Neutrophil (primary cell): ENCODE measurements at regions not wholly inside any gene's neighbourhood (a gene's known extent, or its start where the extent isn't known, plus 50 kb on each side); places are given as distances from the start of the nearest gene placed in this dataset.

ENCODE experiments used
- H3K27ac ChIP-seq: fragments of 200-600 bp; sonication (generic); 2 replicates; pipeline ENCODE4 v1.5.1; 2016; ENCODE audit warnings: mild to moderate bottlenecking, moderate library complexity
- H3K27me3 ChIP-seq: fragments of 200-600 bp; sonication (generic); 2 replicates; pipeline ENCODE4 v1.6.0; 2016; ENCODE audit warnings: mild to moderate bottlenecking
- H3K36me3 ChIP-seq: fragments of 200-600 bp; sonication (generic); 2 replicates; pipeline ENCODE4 v1.5.1; 2017
- H3K4me1 ChIP-seq, 2 experiments: fragments of 200-600 bp in 1 of 2; sonication (generic) in 1 of 2; 1 replicate in 1 of 2; 2 replicates in 1 of 2; pipeline versions ENCODE4 v1.5.1 to v1.6.1; 2013 to 2016; ENCODE audit warnings: low read depth in 1 of 2, low read length in 1 of 2, mild to moderate bottlenecking in 1 of 2, moderate library complexity in 1 of 2; ENCODE audit not compliant: control insufficient read depth in 1 of 2, insufficient read depth in 1 of 2
- H3K4me3 ChIP-seq, 2 experiments: fragments of 200-600 bp in 1 of 2; sonication (generic) in 1 of 2; 1 replicate in 1 of 2; 2 replicates in 1 of 2; pipeline ENCODE4 v1.5.1; 2013 to 2016; ENCODE audit warnings: low read depth in 1 of 2, low read length in 1 of 2, mild to moderate bottlenecking in 1 of 2, moderate library complexity in 1 of 2
- H3K9me3 ChIP-seq: fragments of 200-600 bp; sonication (generic); 2 replicates; pipeline ENCODE4 v1.5.1; 2016
- TF ChIP-seq, protein P1 (sequence below): fragments of 200-600 bp; sonication (generic); IDR thresholded peaks from 2 replicates; pipeline ENCODE4 v1.5.1; 2016; ENCODE audit warnings: antibody characterized with exemption

DNA sequence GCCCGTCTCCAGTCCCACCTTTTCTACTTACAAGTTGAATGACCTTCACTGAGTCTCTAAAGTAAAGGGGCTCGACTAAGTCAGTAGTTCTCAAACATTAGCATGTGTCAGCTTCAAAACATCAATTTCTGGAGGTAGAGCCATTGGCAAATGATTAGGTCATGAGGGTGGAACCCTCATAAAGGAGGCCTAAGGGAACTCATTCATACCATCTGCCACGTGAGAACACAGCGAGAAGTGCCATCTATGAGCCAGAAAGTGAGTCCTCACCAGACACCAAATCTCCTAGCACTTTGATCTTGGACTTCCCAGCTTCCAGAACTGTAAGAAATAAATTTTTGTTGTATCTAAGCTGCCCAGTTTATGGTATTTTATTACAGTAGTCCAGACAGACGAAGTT lies 129.8 kb downstream of the MEX3B start:
- no peaks in the 10 kb centered on the region for H3K27me3 ChIP-seq

DNA sequence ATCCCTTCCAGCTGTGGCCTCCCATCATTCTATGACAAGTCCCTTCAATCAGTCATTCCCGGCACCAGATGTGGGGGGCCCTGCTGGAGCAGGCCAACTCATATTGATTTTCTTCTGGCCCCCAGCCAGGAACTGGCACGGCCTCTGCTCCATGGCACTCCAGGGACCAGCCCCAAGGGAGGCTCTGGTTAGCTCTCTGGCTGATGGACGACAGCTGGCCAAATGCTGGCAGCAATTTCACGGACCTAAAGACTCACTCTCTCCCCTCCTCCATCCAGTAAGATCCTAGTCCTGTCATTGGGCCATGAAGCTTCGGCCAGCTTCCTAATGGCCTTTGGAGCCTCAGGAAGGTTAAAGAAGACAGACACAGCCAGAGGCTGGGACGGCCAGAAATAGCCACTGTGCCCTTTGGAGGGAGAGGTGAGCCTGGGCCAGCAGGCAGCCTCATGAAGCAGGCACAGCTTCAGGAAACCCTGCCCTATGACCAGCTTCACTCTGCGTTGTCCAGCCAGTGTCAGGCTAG lies 131.0 kb downstream of the MEX3B start:
- Histone ChIP-seq H3K27me3 (no peaks in the 10 kb centered on the region), H3K36me3 (no peaks in the 10 kb centered on the region), H3K27ac (no peak overlapping the region), H3K9me3 (no peaks in the 10 kb centered on the region), H3K4me3 (no peak overlapping the region), H3K4me1 (no peaks in the 10 kb centered on the region)
- TF ChIP-seq, protein P1, sequence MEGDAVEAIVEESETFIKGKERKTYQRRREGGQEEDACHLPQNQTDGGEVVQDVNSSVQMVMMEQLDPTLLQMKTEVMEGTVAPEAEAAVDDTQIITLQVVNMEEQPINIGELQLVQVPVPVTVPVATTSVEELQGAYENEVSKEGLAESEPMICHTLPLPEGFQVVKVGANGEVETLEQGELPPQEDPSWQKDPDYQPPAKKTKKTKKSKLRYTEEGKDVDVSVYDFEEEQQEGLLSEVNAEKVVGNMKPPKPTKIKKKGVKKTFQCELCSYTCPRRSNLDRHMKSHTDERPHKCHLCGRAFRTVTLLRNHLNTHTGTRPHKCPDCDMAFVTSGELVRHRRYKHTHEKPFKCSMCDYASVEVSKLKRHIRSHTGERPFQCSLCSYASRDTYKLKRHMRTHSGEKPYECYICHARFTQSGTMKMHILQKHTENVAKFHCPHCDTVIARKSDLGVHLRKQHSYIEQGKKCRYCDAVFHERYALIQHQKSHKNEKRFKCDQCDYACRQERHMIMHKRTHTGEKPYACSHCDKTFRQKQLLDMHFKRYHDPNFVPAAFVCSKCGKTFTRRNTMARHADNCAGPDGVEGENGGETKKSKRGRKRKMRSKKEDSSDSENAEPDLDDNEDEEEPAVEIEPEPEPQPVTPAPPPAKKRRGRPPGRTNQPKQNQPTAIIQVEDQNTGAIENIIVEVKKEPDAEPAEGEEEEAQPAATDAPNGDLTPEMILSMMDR, result no peak

More for the DNA sequence above, 129.8 kb downstream of the MEX3B start:
- Histone ChIP-seq H3K9me3 (no peaks in the 10 kb centered on the region), H3K36me3 (no peaks in the 10 kb centered on the region), H3K27ac (no peak overlapping the region), H3K4me1 (no peaks in the 10 kb centered on the region), H3K4me3 (no peak overlapping the region)
- TF ChIP-seq, protein P1, result no peak

DNA sequence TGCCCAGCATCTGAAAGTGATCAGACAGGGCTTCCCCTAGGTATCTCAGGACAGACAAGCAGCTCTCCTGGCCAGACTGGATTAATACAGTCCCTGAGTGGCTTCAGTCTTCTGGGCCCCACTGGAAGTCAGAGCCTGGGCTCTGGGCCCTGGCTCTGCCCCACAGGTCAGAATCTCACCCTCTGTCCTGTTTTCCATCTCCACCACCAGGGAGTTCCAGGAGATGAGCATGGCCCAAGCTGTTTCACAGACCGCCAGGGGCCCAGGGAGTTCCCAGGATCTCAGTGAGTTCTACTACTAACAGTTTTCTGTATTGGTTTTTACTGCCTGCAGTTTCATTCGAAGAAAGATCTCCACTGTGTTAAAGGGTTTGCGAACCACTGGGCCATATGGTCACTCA lies 131.5 kb downstream of the MEX3B start:
- Histone ChIP-seq H3K36me3 (no peaks in the 10 kb centered on the region), H3K4me3 (no peak overlapping the region), H3K27ac (no peak overlapping the region), H3K27me3 (no peaks in the 10 kb centered on the region), H3K4me1 (no peaks in the 10 kb centered on the region), H3K9me3 (no peaks in the 10 kb centered on the region)
- TF ChIP-seq, protein P1, result no peak

DNA sequence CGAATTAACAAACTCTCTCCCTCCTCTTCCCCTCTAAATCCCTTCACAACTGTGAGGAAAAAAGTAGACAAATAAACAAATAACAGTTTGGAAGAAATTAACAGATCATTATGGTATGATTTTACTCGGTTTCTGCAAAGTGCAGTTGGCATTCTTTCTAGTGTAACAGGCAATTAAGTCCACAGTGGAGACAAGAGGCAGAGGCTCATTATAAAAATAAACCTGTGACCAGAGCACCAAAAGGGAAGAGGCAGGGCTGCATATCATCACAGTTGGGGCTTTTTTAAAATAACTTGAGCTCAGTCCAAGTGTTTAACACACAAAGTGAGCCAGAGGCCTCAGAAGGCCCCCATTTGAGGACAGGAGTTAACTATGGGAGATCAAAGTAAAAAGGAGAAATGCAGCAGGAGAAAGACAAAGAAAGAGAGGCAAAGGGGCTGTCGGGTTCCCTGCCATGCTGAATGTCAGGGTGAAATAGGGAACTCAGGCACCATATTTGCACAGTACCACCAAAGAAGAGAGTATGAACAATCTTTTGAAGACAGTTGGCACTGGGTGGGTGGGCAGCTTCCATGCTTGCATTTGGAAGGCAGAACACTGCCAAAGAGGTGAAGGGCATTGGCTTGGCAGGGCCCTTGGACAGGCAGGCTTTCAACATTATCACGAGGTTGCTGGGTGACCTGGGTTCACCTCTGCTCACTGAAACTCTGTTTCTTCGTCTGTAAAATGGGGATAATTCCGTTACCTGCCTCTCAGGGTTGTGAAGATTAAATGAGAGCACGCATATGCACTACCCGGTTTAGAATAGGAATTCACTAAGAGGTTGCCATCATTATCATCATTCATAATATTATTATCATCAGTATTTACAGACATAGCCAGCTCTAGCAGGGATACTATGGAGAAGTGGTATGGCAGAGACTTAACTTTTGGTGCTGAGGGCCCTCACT lies 134.5 kb downstream of the MEX3B start:
- TF ChIP-seq, protein P1, result no peak
- Histone ChIP-seq H3K36me3 (no peaks in the 10 kb centered on the region), H3K27me3 (no peaks in the 10 kb centered on the region), H3K9me3 (no peaks in the 10 kb centered on the region), H3K27ac (no peak overlapping the region), H3K4me3 (no peak overlapping the region), H3K4me1 (no peaks in the 10 kb centered on the region)

DNA sequence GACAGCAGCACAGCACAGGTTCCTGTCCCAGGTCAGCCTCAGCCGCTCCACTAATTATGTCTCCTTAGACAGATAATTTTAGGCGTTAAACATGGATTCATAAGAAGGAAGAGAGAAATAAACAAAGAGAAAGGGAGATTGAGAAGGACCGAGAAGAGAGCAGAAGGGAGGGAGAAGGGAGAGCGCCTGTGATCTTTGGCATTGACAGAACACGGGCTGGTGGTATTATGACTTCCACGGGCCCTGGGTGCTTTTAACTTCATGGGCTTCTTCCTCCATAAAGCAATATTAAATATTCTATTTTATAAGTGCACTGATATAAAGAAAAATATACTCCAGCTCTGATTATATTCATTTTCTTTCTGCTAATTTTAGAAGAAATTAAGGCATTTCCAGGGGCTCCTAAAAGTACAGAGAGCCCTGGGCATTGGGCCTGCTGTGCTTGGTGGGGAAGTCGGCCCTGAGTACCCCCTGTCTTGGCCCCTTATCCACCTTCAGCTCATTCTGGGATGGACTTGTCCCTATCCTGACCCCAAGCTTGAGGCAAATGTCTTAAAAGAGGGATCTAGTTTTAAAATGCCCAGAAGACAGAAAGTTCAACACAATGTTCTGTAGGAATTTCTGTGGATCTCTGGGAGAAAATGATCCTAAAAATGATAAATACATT lies 135.3 kb downstream of the MEX3B start:
- TF ChIP-seq, protein P1, result no peak
- Histone ChIP-seq H3K4me1 (no peaks in the 10 kb centered on the region), H3K36me3 (no peaks in the 10 kb centered on the region), H3K9me3 (no peaks in the 10 kb centered on the region), H3K27me3 (no peaks in the 10 kb centered on the region), H3K27ac (no peak overlapping the region), H3K4me3 (no peak overlapping the region)
